Suprapubic skin (tissue), 4 donors: ENCODE measurements at regions not wholly inside any gene's neighbourhood (a gene's known extent, or its start where the extent isn't known, plus 50 kb on each side); places are given as distances from the start of the nearest gene placed in this dataset.

Experiments used
- CTCF ChIP-seq, 2 donors: fragments of 200-600 bp in 1 of 2; fragments of 450-650 bp in 1 of 2; sonication (generic) in 1 of 2; IDR thresholded peaks; one replicate each; pipeline ENCODE4 v1.5.1; 2016 to 2019; ENCODE audit warnings: antibody characterized with exemption in 2 of 2, mild to moderate bottlenecking in 1 of 2, moderate library complexity in 1 of 2
- EP300 ChIP-seq: sonication (generic); formaldehyde crosslinking; IDR thresholded peaks from one replicate; pipeline ENCODE4 v1.6.1; 2017; ENCODE audit warnings: antibody characterized with exemption
- POLR2A ChIP-seq, 2 donors: fragments of 450-650 bp; IDR thresholded peaks; one replicate each; pipeline ENCODE4 v1.6.1; 2017; ENCODE audit warnings: antibody characterized with exemption in 2 of 2, mild to moderate bottlenecking in 2 of 2, moderate library complexity in 2 of 2
- POLR2AphosphoS5 ChIP-seq, 3 donors: sonication (generic); formaldehyde crosslinking; IDR thresholded peaks; one replicate each; pipeline ENCODE4 v1.6.1; 2017; ENCODE audit warnings: antibody characterized with exemption in 3 of 3

GRCh38 chr13:44806826-44807225 is 182.4 kb downstream of the NUFIP1 start:
- TF ChIP-seq EP300: no peak
- TF ChIP-seq CTCF (IDR thresholded peaks at IDR 0.05): no peak
- no peak for TF ChIP-seq POLR2A (IDR thresholded peaks at IDR 0.05)
- no peak for TF ChIP-seq POLR2AphosphoS5 (IDR thresholded peaks at IDR 0.05)
